Loucy (cell line): ENCODE measurements at regions not wholly inside any gene's neighbourhood (a gene's known extent, or its start where the extent isn't known, plus 50 kb on each side); places are given as distances from the start of the nearest gene placed in this dataset.

Experiments used
- H2AFZ ChIP-seq: fragments of 200-600 bp; sonication (generic); 2 replicates; pipeline ENCODE4 v1.6.0; 2016; ENCODE audit warnings: antibody characterized with exemption, mild to moderate bottlenecking, low read length, moderate library complexity
- H3F3A ChIP-seq: fragments of 200-600 bp; 2 replicates; pipeline ENCODE4 v1.6.0; 2016; ENCODE audit warnings: antibody characterized with exemption, low read depth, mild to moderate bottlenecking
- H3K27me3 ChIP-seq: fragments of 200-600 bp; sonication (generic); 2 replicates; pipeline ENCODE4 v1.6.1; 2014; ENCODE audit warnings: low read length, mild to moderate bottlenecking; ENCODE audit not compliant: insufficient read depth, poor library complexity, severe bottlenecking
- H3K36me3 ChIP-seq: fragments of 200-600 bp; sonication (generic); 2 replicates; pipeline ENCODE4 v1.6.1; 2016; ENCODE audit warnings: low read length; ENCODE audit not compliant: insufficient read depth
- H3K4me1 ChIP-seq: fragments of 200-600 bp; sonication (generic); 2 replicates; pipeline ENCODE4 v1.5.1; 2014; ENCODE audit warnings: low read length, mild to moderate bottlenecking; ENCODE audit not compliant: insufficient read depth, poor library complexity, severe bottlenecking
- H3K4me2 ChIP-seq: fragments of 200-600 bp; sonication (generic); 2 replicates; pipeline ENCODE4 v1.6.0; 2014; ENCODE audit warnings: antibody characterized with exemption, low read length, low read depth, mild to moderate bottlenecking; ENCODE audit not compliant: poor library complexity, severe bottlenecking
- H3K4me3 ChIP-seq: fragments of 200-600 bp; sonication (generic); 2 replicates; pipeline ENCODE4 v1.5.1; 2014; ENCODE audit warnings: low read length, mild to moderate bottlenecking, mixed read lengths; ENCODE audit not compliant: poor library complexity, severe bottlenecking
- H3K79me2 ChIP-seq: fragments of 200-600 bp; sonication (generic); 2 replicates; pipeline ENCODE4 v1.6.1; 2014; ENCODE audit warnings: low read length; ENCODE audit not compliant: insufficient read depth
- H3K9ac ChIP-seq: fragments of 200-600 bp; sonication (generic); 2 replicates; pipeline ENCODE4 v1.6.0; 2014; ENCODE audit warnings: mild to moderate bottlenecking, low read depth, low read length, moderate library complexity; ENCODE audit not compliant: poor library complexity, severe bottlenecking
- H3K9me2 ChIP-seq: fragments of 200-600 bp; sonication (generic); replicated peaks from 2 replicates; pipeline ENCODE4 v1.6.1; 2016; ENCODE audit warnings: low read depth, low read length, mixed read lengths
- H3K9me3 ChIP-seq: fragments of 200-600 bp; sonication (generic); 2 replicates; pipeline ENCODE4 v1.6.1; 2014; ENCODE audit warnings: mild to moderate bottlenecking, antibody characterized with exemption, low read length, low read depth; ENCODE audit not compliant: insufficient read depth
- H4K20me1 ChIP-seq: fragments of 200-600 bp; sonication (generic); 2 replicates; pipeline ENCODE4 v1.6.0; 2014; ENCODE audit warnings: antibody characterized with exemption, low read length, mild to moderate bottlenecking; ENCODE audit not compliant: insufficient read depth, poor library complexity, severe bottlenecking
- CTCF ChIP-seq: fragments of 200-600 bp; sonication (generic); conservative IDR thresholded peaks from 2 replicates; pipeline ENCODE4 v1.5.1; 2014; ENCODE audit warnings: mild to moderate bottlenecking, antibody characterized with exemption, low read length
- EZH2phosphoT487 ChIP-seq: fragments of 200-600 bp; IDR thresholded peaks from 2 replicates; pipeline ENCODE4 v1.6.1; 2018; ENCODE audit warnings: antibody characterized with exemption, mild to moderate bottlenecking, moderate library complexity, borderline replicate concordance

- H3F3A ChIP-seq = no peaks in the 10 kb centered on the region
- TF ChIP-seq EZH2phosphoT487 = no peak
- no peak for TF ChIP-seq CTCF
- H3K9me3 ChIP-seq = no peaks in the 10 kb centered on the region
- no peaks in the 10 kb centered on the region for H4K20me1 ChIP-seq
- H3K27me3 ChIP-seq = no peaks in the 10 kb centered on the region
- no peaks in the 10 kb centered on the region for H3K4me1 ChIP-seq
- no peak overlapping the region for H3K4me2 ChIP-seq
- no peak overlapping the region for H2AFZ ChIP-seq
- no peak overlapping the region for H3K9ac ChIP-seq
- no peaks in the 10 kb centered on the region for H3K9me2 ChIP-seq
- H3K36me3 ChIP-seq = no peaks in the 10 kb centered on the region
- H3K79me2 ChIP-seq = no peaks in the 10 kb centered on the region
- H3K4me3 ChIP-seq = no peak overlapping the region
Observed at GRCh38 chr2:59726228-59727120, 827.0 kb downstream of the BCL11A start.

GRCh38 chr2:59724746-59725145, 828.7 kb downstream of the BCL11A start:
- H3K4me3 ChIP-seq = no peak overlapping the region
- no peaks in the 10 kb centered on the region for H3K79me2 ChIP-seq
- no peak overlapping the region for H2AFZ ChIP-seq
- no peaks in the 10 kb centered on the region for H3K9me2 ChIP-seq
- no peaks in the 10 kb centered on the region for H3F3A ChIP-seq
- no peaks in the 10 kb centered on the region for H3K9me3 ChIP-seq
- no peaks in the 10 kb centered on the region for H3K36me3 ChIP-seq
- no peak overlapping the region for H3K9ac ChIP-seq
- no peaks in the 10 kb centered on the region for H3K27me3 ChIP-seq
- H4K20me1 ChIP-seq = no peaks in the 10 kb centered on the region
- no peak overlapping the region for H3K4me2 ChIP-seq
- no peaks in the 10 kb centered on the region for H3K4me1 ChIP-seq
- TF ChIP-seq EZH2phosphoT487 (no peak), CTCF (no peak)

- no peak for TF ChIP-seq EZH2phosphoT487
- TF ChIP-seq CTCF = no peak
- H3K9me3 ChIP-seq = no peaks in the 10 kb centered on the region
- no peak overlapping the region for H3K4me2 ChIP-seq
- no peaks in the 10 kb centered on the region for H3K9me2 ChIP-seq
- no peaks in the 10 kb centered on the region for H3K4me1 ChIP-seq
- no peaks in the 10 kb centered on the region for H3K27me3 ChIP-seq
- no peaks in the 10 kb centered on the region for H3F3A ChIP-seq
- H3K4me3 ChIP-seq = no peak overlapping the region
- no peaks in the 10 kb centered on the region for H3K79me2 ChIP-seq
- no peak overlapping the region for H2AFZ ChIP-seq
- no peak overlapping the region for H3K9ac ChIP-seq
- no peaks in the 10 kb centered on the region for H3K36me3 ChIP-seq
- no peaks in the 10 kb centered on the region for H4K20me1 ChIP-seq
Observed at GRCh38 chr2:59720296-59720866, 833.1 kb downstream of the BCL11A start.
